GM12878 (cell line): ENCODE measurements at regions not wholly inside any gene's neighbourhood (a gene's known extent, or its start where the extent isn't known, plus 50 kb on each side); places are given as distances from the start of the nearest gene placed in this dataset.

ENCODE experiments used
- ATAC-seq: fragments of 200-7000 bp; cut with Tn5 transposase; 3 replicates; pipeline ENCODE4 v1.9.1; 2020; ENCODE audit warnings: mild to moderate bottlenecking, moderate library complexity
- BruUV-seq: library from RNA; stranded (reverse); fragments of 400-500 nt; replicated peaks from 2 replicates; lab custom pipeline; 2021; lab: Mats Ljungman, UMichigan
- CTCF ChIA-PET: fragments of 300-600 bp; sonication (Branson Sonifier 250); formaldehyde crosslinking; extraction: SDS; loops from one replicate; lab custom pipeline; 2021; ENCODE audit warnings: inconsistent platforms; lab: Yijun Ruan, JAX
- POLR2A ChIA-PET: fragments of 350-600 bp; formaldehyde crosslinking; extraction: SDS; loops from one replicate; lab custom pipeline; 2021; ENCODE audit warnings: inconsistent platforms; lab: Charles Lee
- RAD21 ChIA-PET: fragments of 300-600 bp; sonication (Branson Sonifier 250); formaldehyde crosslinking; loops from one replicate; lab custom pipeline; 2023; ENCODE audit warnings: antibody characterized with exemption; ENCODE audit not compliant: unreplicated experiment; lab: Charles Lee
- SMC1A ChIA-PET: fragments of 300-600 bp; sonication (Branson Sonifier 250); formaldehyde crosslinking; loops from one replicate; lab custom pipeline; 2023; ENCODE audit not compliant: unreplicated experiment, uncharacterized antibody; lab: Charles Lee
- DNase-seq: peaks from one replicate; pipeline ENCODE4 v3.0.0-alpha.2; 2011; ENCODE audit warnings: low read depth, low spot score
- FAIRE-seq: peaks from 3 replicates; lab custom pipeline; 2011; peaks lifted over from hg19 to GRCh38; lab: Jason Lieb, UNC
- H2AFZ ChIP-seq: 2 replicates; pipeline ENCODE4 v1.6.0; 2011; ENCODE audit warnings: low read depth, low read length, control low read depth; ENCODE audit not compliant: control insufficient read depth
- H3K27ac ChIP-seq: 2 replicates; pipeline ENCODE4 v1.5.1; 2011; ENCODE audit warnings: control low read depth; ENCODE audit not compliant: control insufficient read depth, insufficient read depth
- H3K27me3 ChIP-seq, 2 experiments: replicated peaks in 1 of 2; 2 replicates each; pipeline versions ENCODE4 v1.6.0 to v1.6.1; 2011; ENCODE audit warnings: low read length in 1 of 2; ENCODE audit not compliant: control insufficient read depth in 2 of 2, insufficient read depth in 2 of 2
- H3K36me3 ChIP-seq, 2 experiments: 2 replicates each; pipeline ENCODE4 v1.5.1; 2011; ENCODE audit warnings: low read length in 1 of 2; ENCODE audit not compliant: control insufficient read depth in 2 of 2, insufficient read depth in 2 of 2
- H3K4me1 ChIP-seq: 2 replicates; pipeline ENCODE4 v1.6.1; 2011; ENCODE audit warnings: mild to moderate bottlenecking, low read length, moderate library complexity, mixed read lengths; ENCODE audit not compliant: control insufficient read depth, insufficient read depth
- H3K4me2 ChIP-seq: 2 replicates; pipeline ENCODE4 v1.6.0; 2011; ENCODE audit warnings: control low read depth; ENCODE audit not compliant: control insufficient read depth, insufficient read depth
- H3K4me3 ChIP-seq: fragments of 200-600 bp; sonication (generic); 2 replicates; pipeline ENCODE4 v1.5.1; 2016
- H3K79me2 ChIP-seq: 2 replicates; pipeline ENCODE4 v1.6.0; 2011; ENCODE audit warnings: low read length; ENCODE audit not compliant: control insufficient read depth, insufficient read depth
- H3K9ac ChIP-seq: 2 replicates; pipeline ENCODE4 v1.8.0; 2011; ENCODE audit warnings: low read length, control low read depth, mixed read lengths; ENCODE audit not compliant: control insufficient read depth, insufficient read depth
- H3K9me3 ChIP-seq: replicated peaks from 3 replicates; pipeline ENCODE4 v1.5.1; 2011; ENCODE audit warnings: mild to moderate bottlenecking, low read length; ENCODE audit not compliant: control insufficient read depth, insufficient read depth
- H4K20me1 ChIP-seq: 2 replicates; pipeline ENCODE4 v1.6.0; 2011; ENCODE audit not compliant: control insufficient read depth, insufficient read depth
- CREM ChIP-seq: IDR thresholded peaks from 2 replicates; pipeline ENCODE4 v1.6.1; 2014; ENCODE audit warnings: antibody characterized with exemption, low read depth
- HDGF ChIP-seq: fragments of 450-650 bp; IDR thresholded peaks from 2 replicates; pipeline ENCODE4 v1.6.1; 2016; ENCODE audit warnings: antibody characterized with exemption
- JUNB ChIP-seq: IDR thresholded peaks from 2 replicates; pipeline ENCODE4 v1.6.1; 2016; ENCODE audit warnings: antibody characterized with exemption, mild to moderate bottlenecking
- JUND ChIP-seq: IDR thresholded peaks from 2 replicates; pipeline ENCODE4 v1.6.1; 2012; ENCODE audit warnings: low read depth, mild to moderate bottlenecking, low read length, improper control_type of control experiment, moderate library complexity
- SMAD1 ChIP-seq: fragments of 450-650 bp; IDR thresholded peaks from 2 replicates; pipeline ENCODE4 v1.6.1; 2018; ENCODE audit warnings: mild to moderate bottlenecking, low read depth; ENCODE audit not compliant: partially characterized antibody
- SMAD5 ChIP-seq: IDR thresholded peaks from 2 replicates; pipeline ENCODE4 v1.6.1; 2016; ENCODE audit warnings: antibody characterized with exemption, low read depth
- ZNF622 ChIP-seq: fragments of 450-650 bp; IDR thresholded peaks from 2 replicates; pipeline ENCODE4 v1.6.1; 2017; ENCODE audit warnings: mild to moderate bottlenecking, inconsistent platforms
- ZSCAN29 ChIP-seq: fragments of 450-650 bp; IDR thresholded peaks from 2 replicates; pipeline ENCODE4 v1.6.1; 2017; ENCODE audit warnings: mild to moderate bottlenecking, moderate library complexity
- WGBS: methylation state at CpG from one replicate; pipeline ENCODE4 v1.1.6; 2016; ENCODE audit warnings: low lambda C conversion rate; ENCODE audit not compliant: insufficient replicate concordance, insufficient coverage; ENCODE audit errors: missing lambda C conversion rate; 5-methylcytosine and 5-hydroxymethylcytosine counted together
- in situ Hi-C: fragments of 300-500 bp; cut with MboI; formaldehyde crosslinking; loops from 9 replicates; pipeline ENCODE4 v1.14.3; 2018; ENCODE audit warnings: mixed read lengths
- intact Hi-C: fragments of 100-400 bp; cut with micrococcal nuclease; formaldehyde crosslinking; loops from one replicate; pipeline ENCODE4 v1.14.2; 2022; ENCODE audit not compliant: unreplicated experiment
- TF ChIP-seq, protein P1 (sequence below): IDR thresholded peaks from 2 replicates; pipeline ENCODE4 v1.6.1; 2012; ENCODE audit warnings: mild to moderate bottlenecking, low read depth, low read length

DNA sequence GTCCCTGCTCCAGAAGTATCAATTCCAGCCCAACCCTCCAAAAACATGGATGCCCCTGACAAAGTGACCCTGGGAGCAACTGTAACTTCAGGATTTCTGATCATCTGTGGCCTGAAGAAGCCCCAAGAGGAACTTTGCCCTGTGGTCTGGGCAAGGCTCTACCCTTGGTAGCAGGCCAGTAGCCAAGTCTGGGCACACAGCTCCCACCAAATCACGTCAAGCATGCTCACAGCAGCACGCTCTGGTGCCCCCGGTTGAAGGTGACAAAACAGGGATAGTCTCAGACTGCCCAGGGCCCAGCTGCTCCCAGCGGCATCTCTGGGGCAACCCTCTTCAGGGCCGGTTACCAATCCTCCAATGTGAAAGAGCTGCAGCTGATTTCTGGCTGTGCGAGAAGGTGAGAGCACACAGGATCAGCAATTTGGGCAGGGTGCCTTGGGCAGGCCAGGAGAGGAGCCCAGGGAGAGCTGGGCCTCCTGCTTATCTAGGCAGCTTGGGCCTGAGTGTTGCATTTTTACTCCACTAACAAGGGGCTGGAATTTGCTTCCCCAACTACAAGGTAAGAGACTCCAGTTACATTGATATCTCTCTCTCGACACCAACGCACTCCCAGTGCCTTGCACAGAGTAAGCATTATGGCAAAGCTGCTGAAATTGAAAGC, 418.1 kb downstream of the BCOR start (continued):
- TF ChIP-seq, protein P1, sequence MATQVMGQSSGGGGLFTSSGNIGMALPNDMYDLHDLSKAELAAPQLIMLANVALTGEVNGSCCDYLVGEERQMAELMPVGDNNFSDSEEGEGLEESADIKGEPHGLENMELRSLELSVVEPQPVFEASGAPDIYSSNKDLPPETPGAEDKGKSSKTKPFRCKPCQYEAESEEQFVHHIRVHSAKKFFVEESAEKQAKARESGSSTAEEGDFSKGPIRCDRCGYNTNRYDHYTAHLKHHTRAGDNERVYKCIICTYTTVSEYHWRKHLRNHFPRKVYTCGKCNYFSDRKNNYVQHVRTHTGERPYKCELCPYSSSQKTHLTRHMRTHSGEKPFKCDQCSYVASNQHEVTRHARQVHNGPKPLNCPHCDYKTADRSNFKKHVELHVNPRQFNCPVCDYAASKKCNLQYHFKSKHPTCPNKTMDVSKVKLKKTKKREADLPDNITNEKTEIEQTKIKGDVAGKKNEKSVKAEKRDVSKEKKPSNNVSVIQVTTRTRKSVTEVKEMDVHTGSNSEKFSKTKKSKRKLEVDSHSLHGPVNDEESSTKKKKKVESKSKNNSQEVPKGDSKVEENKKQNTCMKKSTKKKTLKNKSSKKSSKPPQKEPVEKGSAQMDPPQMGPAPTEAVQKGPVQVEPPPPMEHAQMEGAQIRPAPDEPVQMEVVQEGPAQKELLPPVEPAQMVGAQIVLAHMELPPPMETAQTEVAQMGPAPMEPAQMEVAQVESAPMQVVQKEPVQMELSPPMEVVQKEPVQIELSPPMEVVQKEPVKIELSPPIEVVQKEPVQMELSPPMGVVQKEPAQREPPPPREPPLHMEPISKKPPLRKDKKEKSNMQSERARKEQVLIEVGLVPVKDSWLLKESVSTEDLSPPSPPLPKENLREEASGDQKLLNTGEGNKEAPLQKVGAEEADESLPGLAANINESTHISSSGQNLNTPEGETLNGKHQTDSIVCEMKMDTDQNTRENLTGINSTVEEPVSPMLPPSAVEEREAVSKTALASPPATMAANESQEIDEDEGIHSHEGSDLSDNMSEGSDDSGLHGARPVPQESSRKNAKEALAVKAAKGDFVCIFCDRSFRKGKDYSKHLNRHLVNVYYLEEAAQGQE: no peak
- TF ChIP-seq SMAD1: no peak
- TF ChIP-seq CREM: no peak
- TF ChIP-seq HDGF: no peak
- no peak for TF ChIP-seq JUND
- TF ChIP-seq ZSCAN29: no peak
- TF ChIP-seq SMAD5: no peak
- no peak for TF ChIP-seq ZNF622

DNA sequence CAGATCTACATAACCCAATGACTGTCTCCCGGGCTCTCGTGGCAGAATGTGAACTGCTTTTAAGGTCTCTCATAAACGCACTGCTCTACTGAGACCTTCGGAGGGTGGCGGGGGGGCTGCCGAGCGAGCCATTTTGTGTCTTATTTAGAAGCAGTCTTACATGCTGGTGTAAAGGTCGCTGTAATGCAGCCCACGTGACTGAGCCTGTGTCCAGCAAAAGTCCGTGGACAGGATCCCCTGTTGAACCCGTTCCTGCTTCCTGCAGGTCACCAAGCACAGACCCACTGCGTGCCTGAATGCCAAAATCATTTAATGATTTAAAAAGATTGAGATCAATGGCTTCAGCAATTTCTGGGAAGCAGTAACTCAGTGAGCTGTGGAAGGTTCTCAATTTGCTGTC, 415.9 kb downstream of the BCOR start:
- no peak for TF ChIP-seq JUNB
- Histone ChIP-seq H3K4me3 (no peak overlapping the region), H3K27me3 (no peaks in the 10 kb centered on the region), H3K36me3 (no peaks in the 10 kb centered on the region), H3K4me2 (no peak overlapping the region), H3K9me3 (no peaks in the 10 kb centered on the region; the same call in 1 of the 3 replicates), H4K20me1 (no peaks in the 10 kb centered on the region), H3K79me2 (no peaks in the 10 kb centered on the region), H3K9ac (no peak overlapping the region), H2AFZ (no peak overlapping the region), H3K4me1 (no peaks in the 10 kb centered on the region), H3K27ac (no peak overlapping the region)
- 27% methylated on average over 12 of the region's 12 CpGs for WGBS
- no peak for ATAC-seq
- intact Hi-C loops (no loop called here), in situ Hi-C loops (no loop called here)
- FAIRE-seq: no peak
- ChIA-PET POLR2A (interaction anchor here (0.5 kb wide), 1 partner anchor 19 kb away, joined by 4 read pairs; no protein-coding TSS in a partner anchor), CTCF (no interaction called here), RAD21 (no interaction called here), SMC1A (no interaction called here)
- BruUV-seq: no TSS peak
- no peak for DNase-seq
